ENCODE measurements at regions not wholly inside any gene's neighbourhood (a gene's known extent, or its start where the extent isn't known, plus 50 kb on each side); places are given as distances from the start of the nearest gene placed in this dataset.
"Not testable (repeated sequence)": the region's sequence is repeated elsewhere in the genome, so short reads cannot be mapped to it uniquely, and the experiment has no call there.

DNA sequence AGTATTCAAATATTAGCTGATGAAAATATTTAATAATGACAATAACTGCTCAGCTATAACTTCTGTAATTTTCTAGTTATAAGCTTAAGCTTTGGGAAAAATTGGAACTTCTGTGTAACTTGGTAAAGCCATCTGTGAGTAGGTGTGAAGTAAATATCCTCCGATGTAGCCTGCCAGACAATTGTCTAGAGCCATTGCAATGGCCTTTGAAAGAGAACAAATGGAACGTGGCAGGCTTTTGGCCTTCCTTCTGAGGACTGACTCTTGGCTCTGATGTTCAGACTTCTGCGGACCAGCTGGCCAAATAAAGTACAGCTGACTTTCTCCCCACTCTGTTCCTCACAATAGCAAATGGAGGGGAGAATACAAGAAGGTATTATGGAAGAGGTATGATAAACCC is 203.4 kb upstream of the NMUR2 start:
- no peak for DNase-seq (ENCODE audit: low read depth)

DNA sequence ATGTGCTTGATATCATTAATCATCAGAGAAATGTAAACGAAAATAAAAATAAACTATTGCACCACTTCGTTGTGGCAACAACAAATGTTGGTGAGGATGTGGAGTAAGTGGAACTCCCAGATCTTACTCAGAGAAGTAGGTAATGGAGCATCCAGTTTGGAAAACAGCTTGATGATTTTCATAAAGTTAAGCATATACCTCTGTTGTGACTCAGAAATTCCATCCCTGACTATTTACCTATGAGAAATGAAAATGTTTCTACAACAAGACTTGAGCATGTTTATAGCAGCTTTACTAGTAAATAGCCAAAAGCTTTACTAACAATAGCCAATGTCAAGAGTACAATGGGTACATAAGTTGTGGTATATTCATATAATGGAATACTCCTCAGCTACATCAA is 214.7 kb upstream of the NMUR2 start:
- no peak for DNase-seq (ENCODE audit: low read depth)

- no peak for DNase-seq (ENCODE audit: low read depth)
These were observed 217.5 kb upstream of the NMUR2 start for GRCh38 chr5:152622628-152623027.

- no peak for DNase-seq (ENCODE audit: low read depth)
These were observed 218.9 kb upstream of the NMUR2 start for GRCh38 chr5:152623951-152624350.

DNA sequence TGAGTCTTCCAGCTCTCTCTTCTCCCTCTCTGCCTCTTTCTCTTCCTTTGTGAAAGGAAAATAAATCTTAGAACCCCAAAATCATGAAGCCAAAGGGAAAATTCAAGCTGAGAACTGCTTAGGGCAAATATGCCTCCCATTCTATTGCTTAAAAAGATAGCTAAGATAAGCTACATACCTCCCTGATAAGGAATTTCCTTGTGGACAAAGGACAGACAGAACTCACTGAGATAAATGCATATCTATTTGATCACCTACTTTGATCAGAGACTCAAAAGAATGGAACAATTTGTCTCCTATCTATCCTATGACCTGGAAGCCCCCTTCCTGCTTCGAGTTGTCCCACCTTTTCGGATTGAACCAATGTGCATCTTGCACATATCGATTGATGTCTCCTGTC is 220.6 kb upstream of the NMUR2 start:
- no peak for DNase-seq (ENCODE audit: low read depth)

GRCh38 chr5:152631221-152631620 is 226.1 kb upstream of the NMUR2 start:
- DNase-seq (ENCODE audit: low read depth) = no peak

GRCh38 chr5:152632360-152632759 is 227.3 kb upstream of the NMUR2 start:
- DNase-seq (ENCODE audit: low read depth) = no peak

DNA sequence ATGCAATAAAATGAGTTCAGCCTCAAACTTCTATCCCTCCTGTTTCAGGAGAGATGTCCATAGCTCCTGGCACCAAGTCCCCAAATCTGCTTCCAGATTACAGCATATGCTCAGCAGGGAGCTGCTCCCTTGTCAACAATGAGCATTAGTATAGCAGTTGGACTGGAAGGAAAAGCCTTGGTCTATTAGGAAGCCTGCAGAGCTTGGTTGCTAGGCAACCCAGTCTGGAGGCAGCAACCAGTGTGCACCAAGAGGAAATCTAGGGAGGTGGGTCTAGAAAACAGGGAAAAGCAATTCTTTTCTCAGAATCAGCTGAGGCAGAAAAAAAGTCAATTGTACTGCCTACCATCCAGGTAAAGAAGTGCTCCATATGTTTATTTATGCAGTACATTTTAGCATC is 229.5 kb upstream of the NMUR2 start:
- DNase-seq (ENCODE audit: low read depth) = no peak

GRCh38 chr5:152638996-152639552 is 234.0 kb upstream of the NMUR2 start:
- no peak for DNase-seq (ENCODE audit: low read depth)

DNA sequence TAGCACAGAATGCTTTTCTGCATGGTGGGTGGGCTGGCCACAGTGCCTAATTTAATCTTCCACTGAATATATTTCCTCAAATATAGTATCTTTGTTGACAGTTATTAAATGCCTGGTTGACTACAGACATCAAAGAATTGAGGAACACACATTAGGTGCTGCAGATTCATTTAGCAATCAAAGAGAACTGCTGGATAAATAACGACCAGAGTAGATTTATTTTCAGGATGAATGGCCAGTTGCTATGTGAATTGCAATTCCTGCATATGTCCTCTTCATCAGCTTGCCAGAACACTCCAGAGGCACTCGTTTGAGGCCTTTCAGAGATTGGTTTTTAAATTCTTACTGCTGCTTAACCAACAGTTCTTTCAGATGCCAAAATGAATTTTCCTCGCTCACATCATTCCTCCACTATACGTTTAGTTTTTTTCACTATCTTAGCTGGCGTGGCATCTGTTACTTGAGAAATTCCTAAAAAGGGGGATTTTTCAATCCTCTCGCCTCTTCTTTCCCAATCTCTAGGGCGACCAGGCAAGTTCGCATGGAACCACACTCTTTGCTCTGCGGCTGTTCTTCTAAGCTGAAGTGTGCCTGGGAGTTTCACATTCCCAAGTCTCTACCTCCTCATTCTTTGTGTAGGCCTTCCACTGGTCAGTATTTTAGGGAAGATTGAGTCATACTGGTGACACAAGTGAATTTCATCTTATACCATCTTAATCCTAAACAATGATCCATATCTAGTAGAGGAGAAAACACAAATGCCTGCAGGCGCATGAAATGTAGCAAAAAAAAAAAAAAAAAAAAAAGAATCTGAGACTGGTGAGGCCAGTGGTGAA is 237.1 kb upstream of the NMUR2 start:
- DNase-seq (ENCODE audit: low read depth) = no peak

DNA sequence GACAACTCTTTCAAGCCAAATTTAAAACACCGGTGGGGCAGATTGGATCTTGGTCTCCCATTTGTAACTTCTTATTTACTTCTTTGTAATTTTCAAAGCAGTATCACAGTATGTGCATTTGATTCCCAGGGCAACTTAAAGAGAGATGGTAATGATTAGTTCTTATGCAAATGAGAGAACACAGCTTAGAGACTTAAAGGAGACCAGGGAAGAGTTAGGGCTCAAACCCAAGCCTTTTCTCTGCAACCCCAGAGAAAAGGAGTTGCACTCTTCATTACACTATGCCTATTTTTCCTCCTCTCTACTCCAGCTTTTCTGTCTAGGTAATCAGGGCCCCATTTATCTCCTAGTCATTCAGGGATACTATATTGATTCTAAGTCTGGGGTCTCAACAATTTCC is 237.8 kb upstream of the NMUR2 start:
- DNase-seq (ENCODE audit: low read depth) = no peak

- DNase-seq (ENCODE audit: low read depth) = no peak
These were observed 239.1 kb upstream of the NMUR2 start for GRCh38 chr5:152644029-152644728.

GRCh38 chr5:152649609-152650008 is 244.5 kb upstream of the NMUR2 start:
- DNase-seq (ENCODE audit: low read depth) = no peak

GRCh38 chr5:152650413-152650812 is 245.3 kb upstream of the NMUR2 start:
- DNase-seq (ENCODE audit: low read depth) = no peak

- DNase-seq (ENCODE audit: low read depth) = not testable (repeated sequence)
These were observed 254.4 kb upstream of the NMUR2 start for GRCh38 chr5:152659470-152659869.

DNA sequence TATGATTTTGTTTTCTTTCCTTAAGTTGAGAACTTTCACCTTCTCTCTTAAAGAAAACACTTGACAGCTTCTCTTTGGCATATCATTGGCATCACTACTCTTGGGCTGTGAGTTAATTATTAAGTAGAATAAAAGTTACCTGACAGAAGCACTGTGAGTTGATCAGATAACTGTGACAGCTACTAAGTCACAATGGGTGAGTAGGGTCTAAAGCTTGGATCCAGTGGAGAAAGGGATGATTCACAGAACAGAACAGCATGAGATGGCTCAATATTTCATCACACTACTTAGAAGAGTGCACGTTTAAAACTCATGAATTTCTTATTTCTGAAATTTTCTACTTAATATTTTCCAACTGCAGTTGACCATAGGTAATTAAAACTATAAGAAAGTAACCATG is 268.5 kb upstream of the NMUR2 start:
- no peak for DNase-seq (ENCODE audit: low read depth)

DNA sequence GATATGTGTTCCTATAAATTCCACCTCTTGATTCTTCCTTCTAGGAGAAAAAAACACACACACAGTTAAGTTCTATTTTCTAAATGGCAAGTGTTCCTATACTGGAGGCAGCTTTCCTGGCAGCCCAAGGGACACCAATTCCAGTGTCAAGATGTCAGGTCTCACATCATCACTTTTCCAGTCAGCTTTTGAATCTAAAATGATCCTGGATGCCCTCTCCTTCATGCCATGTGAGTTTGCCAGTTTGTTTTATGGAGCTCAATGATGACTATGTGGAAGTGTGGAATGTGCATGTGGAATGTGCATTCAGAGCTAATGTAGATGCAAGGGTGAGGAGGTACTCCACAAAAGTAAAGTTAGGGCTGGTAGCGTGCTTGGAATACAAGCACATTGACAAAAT is 269.3 kb upstream of the NMUR2 start:
- DNase-seq (ENCODE audit: low read depth) = no peak

- DNase-seq (ENCODE audit: low read depth) = no peak
These were observed 271.1 kb upstream of the NMUR2 start for GRCh38 chr5:152676196-152676595.

DNA sequence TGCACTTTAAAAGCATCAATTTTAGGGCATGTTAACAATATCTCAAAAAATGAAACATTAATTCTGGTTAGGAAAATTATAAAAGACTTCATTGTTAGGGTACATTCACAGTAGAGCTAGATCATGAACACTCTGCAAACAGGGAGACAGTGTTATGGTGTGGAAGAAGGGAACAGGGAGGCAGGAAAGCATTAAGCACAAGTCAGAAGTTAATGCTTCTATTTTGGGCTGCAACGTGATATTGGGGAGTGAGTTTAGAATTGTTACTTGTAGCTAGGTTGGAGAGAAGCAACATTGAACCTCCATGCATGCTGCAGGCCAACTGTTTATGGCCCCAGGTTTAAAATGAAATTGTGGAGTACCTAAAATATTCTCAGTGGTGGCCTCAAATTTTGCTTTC is 278.1 kb upstream of the NMUR2 start:
- DNase-seq (ENCODE audit: low read depth) = no peak

DNA sequence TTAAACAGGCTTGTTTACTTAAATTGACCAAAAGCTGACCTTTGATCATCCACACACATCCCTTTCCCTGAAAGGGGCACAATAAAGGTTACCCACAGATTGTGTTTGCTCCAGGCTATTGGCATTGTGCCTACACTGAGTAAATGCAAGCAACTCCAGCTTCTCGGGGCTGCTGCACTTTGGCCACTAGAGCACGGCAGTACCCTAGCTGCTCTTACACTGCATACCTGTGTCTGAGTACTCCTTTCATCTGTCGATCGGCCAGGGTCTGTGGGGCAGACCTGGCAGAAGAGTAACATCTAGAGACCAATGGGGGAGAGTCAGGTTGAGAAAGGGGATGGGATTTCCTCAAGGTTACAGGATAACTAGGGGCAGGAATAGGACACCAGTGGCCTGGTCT is 281.9 kb upstream of the NMUR2 start:
- DNase-seq (ENCODE audit: low read depth) = no peak

DNA sequence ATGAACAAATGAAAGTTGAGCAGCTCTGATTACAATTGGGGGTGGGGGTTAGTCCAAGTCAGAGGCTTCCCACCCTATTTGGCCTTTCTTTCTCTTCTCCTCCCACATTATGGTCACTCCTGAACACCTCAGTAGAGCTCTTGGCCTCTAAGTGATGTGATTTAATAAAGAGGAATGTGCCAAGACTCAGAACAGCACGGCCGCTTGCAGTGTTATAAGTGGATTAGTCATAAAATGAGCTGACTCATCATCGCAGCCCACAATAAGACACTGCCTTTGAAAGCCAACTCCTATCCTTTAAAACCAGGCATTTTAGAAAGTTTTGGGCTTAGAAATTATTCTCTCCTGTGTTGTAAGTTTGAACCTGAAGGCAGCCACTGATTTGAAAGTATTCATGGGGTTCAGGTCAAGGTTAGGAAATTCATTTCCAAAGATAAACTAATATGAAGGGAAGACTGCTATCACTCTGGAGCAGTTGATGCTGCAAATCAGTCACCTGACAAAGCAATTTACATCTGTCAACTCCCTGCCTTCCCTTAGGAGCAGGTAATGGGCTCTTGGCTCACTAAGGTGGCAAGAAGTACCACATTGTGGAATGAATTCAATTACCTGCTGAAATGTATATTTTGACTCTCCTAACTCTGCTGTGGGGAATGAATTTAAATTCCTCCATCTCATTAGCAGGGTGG is 283.6 kb upstream of the NMUR2 start:
- no peak for DNase-seq (ENCODE audit: low read depth)

DNA sequence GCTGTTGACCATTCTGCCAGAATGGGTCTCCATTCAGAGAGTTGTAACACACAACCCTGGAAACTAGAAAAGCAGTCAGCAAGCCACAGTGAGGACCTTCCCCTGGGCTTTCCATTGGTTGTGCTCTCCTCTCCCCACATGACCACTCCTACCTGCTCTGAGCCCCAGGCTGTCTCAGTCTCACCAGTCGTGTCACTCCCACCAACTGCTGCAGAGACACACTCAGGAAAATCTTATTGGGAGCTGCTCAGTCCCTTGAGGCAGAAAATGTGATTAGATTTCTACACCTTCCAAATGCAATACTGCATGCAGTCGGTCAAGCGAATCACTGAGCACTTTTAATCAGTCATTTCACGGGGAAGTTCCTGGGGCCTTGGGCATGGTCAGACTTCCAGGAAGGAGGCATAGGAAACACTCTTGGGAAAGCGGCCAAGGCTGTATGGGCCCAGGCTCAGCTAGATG is 284.2 kb upstream of the NMUR2 start:
- DNase-seq (ENCODE audit: low read depth) = no peak

DNA sequence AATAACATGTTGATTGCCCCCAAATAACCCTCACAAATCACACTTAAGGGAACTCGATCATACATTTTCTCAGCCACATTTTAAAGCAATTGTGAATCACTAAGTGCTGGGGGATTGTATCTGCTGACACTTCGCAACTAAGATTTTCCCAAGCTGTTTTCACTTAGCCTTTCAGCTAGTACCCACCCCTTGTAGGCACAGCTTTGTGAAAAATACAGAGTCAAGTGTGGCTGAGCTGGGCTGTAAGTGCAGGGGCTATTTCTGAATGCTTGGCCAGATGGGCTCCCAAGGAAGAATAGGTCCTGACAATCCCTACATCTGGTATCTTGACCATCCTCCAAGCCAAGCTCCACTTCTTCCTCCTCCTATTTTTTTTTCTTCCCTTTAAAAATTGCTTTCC is 289.2 kb upstream of the NMUR2 start:
- no peak for DNase-seq (ENCODE audit: low read depth)
